GM19438 (cell line): ENCODE measurements at regions not wholly inside any gene's neighbourhood (a gene's known extent, or its start where the extent isn't known, plus 50 kb on each side); places are given as distances from the start of the nearest gene placed in this dataset.
"Not testable (repeated sequence)": the region's sequence is repeated elsewhere in the genome, so short reads cannot be mapped to it uniquely, and the experiment has no call there.

Experiments
- ATAC-seq: cut with Tn5 transposase; IDR thresholded peaks from one replicate; pipeline ENCODE4 v1.9.1; 2021; ENCODE audit warnings: low read depth; ENCODE audit not compliant: unreplicated experiment

DNA sequence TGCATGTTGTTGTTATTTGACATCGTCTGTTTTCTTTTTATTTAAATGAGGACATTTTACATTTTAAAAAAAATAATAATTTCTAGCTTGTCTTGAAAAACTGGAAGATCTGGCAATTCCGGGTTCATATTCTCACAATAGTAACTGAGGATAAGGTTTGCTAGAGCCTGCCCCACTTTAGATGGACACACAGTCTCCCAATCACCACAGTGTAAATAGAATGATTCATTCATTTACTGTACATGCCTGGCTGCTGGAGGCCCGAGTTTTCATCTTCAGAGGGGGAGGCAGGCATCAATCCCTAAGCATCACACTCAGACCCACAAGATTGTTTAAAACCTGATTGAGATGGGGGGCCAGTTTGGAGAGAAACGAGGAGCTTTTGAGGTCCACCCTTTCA is 2039.7 kb upstream of the WWC1 start:
- no peak for ATAC-seq

DNA sequence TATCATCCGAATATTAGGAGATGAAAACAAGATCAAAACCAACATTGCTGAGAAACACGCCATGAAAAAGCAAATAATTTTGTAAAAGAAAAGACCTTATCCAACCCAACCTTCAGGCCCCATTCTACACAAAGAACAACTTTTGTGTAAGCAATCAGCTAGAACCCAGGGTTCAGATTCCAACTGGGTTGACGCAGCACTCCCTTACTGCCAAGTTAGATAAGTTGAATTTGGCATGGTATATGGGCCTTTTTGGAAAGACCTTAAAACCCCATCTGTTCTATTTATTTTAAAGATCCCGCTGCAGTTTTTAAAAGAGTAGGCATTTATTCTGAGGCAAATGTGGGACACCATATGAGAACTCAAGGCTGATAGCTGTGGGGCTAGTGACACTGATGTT is 2033.8 kb upstream of the WWC1 start:
- no peak for ATAC-seq

DNA sequence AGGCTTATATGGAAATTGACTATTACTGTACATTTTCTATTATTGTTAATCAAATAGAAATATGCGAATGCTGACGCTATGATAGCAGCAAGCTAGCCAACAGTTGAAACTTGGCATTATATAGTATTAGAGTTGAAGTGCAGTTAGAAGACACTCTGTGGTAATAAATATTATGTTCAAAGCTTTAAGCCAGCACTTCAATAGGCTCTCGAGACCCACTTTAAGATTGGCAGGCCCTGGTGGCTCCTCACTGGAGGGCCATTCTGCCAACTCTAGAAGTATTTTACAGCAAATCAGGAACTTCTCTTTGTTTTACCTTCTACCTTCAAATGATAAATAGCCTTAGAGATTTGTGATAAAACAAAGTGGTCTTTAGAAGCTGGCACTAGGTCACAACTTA is 2029.0 kb upstream of the WWC1 start:
- ATAC-seq = no peak

DNA sequence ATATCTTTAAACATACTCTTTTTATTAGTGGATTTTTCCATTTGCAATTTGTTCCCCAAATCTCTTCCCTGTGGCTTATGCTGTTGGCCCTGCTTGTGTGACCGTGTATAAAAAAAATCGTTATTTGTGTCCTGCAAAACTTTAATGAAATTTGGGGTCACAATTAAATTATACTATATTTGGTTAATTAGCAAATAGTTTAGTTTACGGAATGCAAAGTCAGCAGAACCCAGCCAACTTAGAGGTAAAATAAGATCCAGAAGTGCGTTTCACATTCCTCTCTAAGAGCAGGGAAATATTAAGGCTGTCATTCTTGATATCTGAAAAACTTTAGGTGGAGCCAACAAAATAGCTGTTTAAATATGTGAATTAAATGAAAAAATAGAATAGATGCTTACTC is 2023.5 kb upstream of the WWC1 start:
- ATAC-seq = no peak

DNA sequence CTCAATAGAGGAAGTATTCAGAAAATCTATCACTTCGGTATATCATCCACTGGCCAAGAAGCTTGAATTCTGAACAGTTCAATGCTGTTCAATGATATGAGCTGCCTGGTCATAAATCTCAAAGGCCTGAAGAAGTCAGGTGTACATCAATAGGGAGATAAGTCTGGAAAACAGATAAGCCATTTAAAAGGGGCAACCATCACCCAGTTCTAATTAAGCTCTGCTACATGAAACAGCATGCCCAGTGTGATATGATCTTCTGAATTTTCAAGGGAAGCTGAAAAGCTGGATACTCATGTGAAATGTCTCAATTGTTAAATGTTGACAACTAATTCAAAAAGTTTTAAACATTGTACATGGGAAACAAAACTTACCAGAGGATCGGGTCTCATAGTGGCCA is 2020.7 kb upstream of the WWC1 start:
- no peak for ATAC-seq

DNA sequence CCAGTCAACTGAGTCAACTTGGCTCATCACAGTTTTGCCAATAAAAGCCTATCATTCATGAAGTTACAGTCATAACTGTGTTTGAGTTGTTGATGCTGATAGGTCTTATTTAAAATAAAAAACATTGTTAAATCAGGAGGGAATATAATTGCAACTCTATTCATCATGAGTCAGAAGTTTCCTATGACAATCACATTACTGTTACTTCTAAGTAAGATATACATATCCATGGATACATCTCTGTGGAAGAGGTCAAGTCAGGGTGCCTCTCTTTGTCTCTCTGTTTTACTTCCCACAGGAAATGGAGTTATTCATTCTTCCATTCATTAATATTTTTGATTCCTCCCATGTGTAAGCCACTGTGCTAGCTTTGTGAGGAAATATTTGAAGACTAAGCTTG is 2015.4 kb upstream of the WWC1 start:
- ATAC-seq = no peak

DNA sequence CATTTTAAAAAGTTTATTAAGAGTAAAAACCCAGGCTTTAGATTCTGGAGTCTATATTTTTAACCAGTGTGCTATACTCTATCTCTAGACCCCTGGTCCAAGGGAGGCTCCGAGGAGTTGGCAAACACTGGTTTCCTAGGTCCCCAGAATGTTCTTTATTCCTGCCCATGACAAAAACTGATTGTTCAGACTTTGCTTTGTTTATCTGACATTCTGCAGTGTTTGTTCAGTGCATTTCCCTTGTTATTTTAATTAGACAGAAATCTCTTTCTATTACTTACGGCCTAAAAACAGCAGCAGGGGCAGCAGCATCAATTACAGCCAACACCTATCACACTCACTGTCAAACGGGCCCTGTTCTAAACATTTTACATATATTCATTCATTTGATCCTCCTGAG is 2011.6 kb upstream of the WWC1 start:
- ATAC-seq = no peak

DNA sequence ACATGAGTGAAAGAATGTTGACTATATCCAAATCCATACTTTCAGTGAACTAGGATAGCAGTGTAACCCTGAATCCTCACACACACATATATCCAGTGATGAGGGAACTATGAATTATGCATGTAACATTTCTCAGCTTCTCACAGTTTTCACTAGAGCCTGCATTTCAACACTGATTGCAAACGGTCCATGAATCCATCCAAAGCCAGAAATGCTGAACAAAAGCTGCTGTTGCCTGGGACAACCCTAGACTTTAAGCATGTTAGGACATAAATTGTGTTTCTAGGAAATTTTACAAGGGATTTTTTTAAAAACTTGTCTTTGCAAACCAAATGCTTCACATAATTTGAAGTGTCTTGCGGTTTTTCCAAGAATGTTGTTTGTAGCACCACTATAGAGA is 2010.0 kb upstream of the WWC1 start:
- ATAC-seq = no peak

DNA sequence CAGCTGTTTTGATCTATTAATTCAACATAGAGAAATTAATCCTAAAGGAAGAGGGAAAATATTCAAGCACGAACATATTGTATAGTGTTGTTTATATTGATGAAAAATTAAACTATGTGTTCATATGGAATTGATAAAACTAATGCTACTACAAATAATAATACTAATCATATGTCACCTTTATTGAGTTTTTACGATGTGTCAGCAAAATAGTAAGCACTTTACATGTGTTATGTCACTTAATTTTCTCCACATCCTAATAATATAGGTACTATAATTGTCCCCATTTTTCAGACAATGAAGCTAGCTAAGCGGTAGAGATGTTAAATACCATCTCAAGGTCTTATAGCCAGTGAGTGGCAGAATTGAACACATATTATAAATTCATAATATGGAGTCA is 2008.5 kb upstream of the WWC1 start:
- ATAC-seq = no peak

DNA sequence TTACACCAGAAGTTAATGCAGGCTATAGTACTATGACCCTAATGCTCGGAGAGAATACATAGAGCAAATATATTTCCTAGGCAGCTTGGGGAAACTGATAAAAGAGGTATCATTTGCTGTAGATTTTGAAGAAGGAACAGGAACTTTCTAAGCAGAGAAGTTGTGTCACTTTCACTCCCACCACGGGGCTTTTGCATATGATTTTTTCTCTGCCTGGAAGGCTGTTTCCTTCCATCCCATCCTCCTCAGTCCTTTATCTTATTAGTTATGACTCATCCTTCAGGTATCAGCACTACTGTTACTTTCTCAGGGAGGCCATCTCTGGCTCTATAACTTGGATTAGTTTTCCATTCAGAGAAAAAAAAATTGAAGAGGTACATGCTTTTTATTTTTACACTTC is 2006.1 kb upstream of the WWC1 start:
- no peak for ATAC-seq

DNA sequence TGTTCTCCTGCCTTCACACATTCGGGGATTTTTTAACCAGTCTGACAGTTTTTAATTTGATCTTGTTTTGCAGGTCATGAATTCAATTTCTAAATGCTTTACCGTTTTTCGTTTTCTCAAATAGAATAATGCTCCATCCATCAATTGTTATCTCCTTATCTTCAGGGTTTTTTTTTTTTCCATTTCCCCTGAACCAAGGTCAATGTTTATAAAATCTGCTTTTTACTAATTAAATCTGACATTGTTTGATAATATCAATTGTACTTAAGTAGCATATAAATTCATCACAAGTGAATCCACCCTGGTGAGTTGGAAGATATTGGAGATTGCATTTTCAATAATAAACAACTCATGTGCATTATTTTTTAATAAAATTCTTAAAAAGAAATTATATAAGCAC is 2004.6 kb upstream of the WWC1 start:
- ATAC-seq = no peak

DNA sequence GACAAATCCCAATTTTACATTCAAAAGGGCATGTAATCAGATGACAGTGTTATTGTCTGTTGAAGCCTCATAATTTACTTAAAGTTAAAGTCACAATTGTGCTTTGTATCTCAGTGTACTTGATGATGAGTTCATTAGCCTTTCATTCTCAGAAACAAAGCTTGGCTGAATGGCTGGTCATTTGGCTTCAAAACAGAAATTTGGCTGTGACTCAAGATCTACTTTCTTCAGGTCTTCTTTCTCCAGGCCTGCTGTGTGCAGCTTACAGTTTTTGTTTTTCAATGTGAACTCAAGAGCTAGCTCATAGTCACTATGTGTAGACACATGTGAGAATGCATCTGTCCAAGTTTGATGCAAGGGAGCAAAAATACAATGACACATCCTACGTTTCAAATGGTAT is 2003.6 kb upstream of the WWC1 start:
- no peak for ATAC-seq

DNA sequence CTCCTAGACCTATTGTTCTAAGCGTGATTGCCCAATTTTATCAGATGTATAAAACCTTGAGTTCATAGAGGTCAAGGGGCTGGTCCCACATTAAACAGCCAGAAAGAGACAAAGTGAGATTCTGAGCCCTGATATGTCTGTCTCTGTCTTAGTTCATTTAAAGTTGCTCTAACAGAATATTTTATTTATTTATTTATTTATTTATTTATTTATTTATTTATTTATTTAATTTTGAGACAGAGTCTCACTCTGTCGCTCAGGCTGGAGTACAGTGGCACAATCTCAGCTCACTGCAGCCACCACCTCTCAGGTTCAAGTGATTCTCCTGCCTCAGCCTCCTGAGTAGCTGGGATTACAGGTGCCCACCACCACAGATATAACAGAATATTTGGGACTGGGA is 1999.6 kb upstream of the WWC1 start:
- not testable (repeated sequence) for ATAC-seq

DNA sequence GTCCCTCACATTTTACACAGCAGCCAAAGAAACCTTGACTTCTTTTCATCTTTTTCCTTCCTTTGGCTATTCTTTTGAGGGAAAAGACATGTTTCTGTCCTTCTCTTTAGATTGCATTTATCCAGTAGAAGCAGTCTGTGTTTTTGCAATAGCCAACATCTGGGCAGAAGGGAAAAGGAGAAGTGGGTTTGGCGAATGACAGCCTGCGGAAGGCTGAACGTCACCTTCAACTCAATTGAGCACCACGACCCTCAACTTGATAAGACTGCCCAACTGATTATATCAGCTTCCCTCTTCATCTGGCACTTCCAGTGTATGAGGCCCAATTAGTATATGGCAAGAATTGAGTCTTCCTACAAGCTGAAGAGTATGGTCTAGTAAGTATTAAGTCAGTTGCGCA is 1997.6 kb upstream of the WWC1 start:
- ATAC-seq = no peak

DNA sequence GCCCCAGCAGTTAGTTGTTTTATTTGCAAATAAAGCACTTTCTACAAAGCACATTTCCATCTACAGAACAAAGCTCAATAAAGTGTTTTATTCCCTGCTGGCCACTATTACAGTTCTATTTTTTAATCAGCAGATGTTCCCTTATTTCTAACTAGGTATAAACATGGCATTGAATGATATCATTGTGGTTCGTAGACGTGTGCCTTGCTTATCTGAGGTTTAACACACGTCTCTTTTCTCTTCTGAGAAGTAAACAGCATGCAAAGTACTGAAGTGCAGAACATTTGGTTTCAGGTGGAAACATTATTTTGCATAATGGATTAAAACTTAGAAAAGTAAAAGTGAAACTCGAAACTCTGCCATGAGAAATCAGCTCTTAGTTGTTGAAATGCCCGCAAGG is 1989.3 kb upstream of the WWC1 start:
- no peak for ATAC-seq

DNA sequence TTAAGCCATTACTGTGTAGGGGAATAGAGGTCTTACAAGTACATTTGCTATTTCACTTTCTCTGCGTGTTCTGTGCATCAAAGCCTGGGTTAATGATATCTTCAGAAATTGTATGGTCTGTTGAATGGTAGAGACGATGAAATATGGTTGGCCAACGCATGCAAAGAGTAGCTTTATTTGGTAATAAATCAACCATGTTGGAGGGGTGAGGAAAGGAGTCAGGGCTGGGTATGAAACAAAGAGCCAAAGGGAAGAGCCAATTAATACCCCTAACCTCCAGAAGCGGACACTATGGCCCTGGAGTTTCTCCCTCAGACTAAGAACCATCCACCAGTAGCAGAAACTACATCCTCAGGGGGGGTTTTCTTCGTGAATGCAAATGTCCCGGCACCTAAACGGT is 1974.0 kb upstream of the WWC1 start:
- ATAC-seq = no peak

DNA sequence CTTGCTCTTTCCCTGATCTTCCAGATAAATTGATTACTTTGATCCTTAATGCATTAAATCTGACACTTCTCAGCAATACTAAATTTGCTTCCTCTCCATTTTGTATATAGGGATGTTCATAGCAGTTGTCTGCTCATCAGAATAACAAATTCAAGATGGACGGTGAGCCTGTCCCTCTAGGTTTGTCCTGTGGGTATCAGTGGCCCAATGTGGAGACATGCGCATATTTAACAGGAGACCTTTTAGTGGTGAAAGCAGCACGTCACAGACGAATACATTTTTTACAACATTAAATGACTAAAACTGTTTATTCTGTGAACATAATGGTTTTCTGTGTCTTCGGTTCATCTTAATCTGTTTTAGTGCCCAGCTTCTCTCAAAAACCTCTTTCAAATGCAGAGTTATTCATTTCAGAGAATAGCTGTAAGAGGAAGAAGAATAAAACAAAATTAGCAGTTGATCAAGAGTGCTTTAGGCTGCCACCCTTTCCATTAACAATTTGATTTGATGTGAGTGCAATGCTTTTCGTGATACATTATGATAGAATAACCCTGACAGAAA is 1970.4 kb upstream of the WWC1 start:
- no peak for ATAC-seq

DNA sequence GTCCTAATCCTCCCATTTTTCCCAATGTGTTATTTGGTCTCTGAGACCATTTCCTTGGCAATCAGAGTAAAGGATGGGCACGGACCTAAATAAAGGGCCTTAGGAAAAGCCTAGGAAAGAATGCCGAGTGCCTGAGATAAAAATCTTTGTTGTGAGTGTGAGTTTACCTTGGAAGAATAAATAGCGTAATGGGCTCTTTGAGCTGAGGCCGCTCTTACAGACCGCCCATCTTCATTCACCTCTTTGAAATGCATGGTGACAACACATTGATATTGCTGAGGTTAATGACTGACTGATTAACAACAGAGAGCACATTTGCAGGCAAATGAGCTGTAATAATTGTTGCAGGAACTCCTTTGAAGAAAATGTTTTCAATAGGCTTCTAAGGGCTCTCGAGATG is 1967.1 kb upstream of the WWC1 start:
- ATAC-seq = no peak

DNA sequence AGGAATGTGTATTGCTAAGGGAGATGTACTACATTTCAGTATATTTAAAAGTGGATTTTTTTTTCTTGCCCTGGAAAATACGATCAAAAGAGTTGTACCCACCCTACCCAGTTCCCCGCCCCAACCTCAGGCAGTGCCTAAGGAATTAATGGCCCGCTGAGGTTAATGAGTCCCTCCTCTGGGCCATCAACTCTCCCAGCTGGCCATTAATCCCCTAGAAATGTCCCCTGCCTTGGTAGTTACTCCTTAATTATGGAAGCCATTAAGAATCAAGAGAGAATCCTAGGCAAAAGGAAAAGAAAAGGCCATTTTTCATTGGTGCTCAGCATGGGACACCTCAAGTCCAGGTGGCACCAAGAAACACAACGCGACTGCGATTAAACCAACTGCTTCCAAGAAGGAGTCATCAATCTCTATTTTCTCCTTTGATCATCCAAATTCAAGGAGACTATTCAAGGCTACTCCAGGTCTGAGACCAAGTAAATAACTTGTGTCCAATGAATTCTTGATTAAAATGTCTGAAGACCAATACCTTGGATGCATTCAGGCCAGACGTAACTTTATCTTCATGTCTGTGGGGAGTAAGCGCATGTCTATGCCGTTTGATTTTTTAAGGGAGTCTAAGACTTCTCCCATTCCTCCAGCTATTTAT is 1962.2 kb upstream of the WWC1 start:
- no peak for ATAC-seq

DNA sequence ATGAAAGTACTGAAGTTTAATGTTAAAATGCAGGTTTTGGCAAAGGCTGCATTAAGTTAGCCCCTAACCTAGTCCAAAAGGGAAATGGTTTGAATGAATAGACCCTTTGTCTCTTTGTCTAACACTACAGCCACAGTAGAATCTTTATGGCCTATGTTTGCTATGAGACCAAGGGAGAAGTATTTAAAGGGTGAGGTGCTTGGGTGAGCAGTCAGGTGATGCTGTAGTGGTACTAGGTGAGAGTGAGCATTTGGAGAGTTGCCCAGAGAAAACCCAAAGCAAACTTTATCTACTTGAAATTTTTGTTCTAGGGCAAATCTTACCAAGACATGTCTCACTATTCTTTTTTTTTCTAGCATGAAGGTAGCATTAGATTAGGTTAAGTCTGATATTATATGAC is 1961.4 kb upstream of the WWC1 start:
- ATAC-seq = no peak

DNA sequence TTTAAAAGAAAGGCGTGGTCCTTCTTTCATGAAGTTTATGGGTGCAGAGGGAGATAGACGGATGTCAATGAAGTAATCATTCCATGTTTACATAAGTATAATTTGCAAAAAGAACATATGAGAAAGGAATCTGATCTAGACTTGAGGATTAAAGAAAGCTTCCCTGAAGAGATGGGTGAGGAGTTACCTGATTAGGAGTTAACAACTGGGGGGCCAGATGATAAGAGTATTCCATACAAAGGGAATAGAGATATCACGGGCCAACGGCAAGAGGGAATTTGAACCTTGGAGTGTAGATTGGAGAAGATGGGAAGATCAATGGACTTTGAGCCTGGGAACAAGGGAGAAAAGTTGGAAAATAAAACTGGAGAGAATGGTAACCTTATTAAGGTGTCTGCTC is 1959.9 kb upstream of the WWC1 start:
- no peak for ATAC-seq

DNA sequence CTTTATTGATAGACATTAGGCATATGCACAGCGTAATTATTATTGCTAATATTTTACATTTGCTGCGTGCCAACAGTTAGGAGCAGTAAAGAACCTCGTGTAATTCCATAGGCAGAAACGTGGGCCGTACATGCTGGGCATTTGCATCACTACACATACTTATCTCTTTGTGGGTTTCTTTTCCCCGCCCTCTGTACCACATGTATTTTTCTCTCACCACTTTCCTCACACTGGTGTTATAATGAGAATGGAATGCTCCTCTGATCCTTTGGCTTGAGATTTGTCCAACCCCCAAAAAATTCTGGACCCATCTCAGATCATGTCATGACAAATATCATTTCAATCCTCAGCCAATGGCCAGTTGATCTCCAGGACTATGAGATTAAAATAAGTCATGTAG is 1952.6 kb upstream of the WWC1 start:
- no peak for ATAC-seq

DNA sequence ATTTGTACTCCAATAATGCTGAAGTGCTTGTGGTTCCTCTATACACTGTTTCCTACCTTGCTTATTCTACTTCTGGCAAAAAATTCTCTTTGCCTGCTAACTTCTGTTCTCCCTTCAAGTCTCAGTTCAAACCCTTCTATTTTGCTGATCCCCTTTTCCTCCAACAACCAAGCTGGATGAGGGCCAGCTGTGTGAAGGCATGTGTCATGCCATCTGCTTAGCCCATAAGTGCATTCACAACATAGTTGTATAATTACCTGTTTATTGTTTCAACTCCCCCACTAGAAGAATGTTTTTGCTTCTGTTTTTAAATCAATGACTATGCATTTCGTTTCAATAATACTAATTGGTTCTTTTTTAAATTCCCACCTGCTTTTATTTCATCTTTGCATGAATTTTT is 1951.4 kb upstream of the WWC1 start:
- no peak for ATAC-seq
